ENCODE measurements at regions not wholly inside any gene's neighbourhood (a gene's known extent, or its start where the extent isn't known, plus 50 kb on each side); places are given as distances from the start of the nearest gene placed in this dataset.

DNA sequence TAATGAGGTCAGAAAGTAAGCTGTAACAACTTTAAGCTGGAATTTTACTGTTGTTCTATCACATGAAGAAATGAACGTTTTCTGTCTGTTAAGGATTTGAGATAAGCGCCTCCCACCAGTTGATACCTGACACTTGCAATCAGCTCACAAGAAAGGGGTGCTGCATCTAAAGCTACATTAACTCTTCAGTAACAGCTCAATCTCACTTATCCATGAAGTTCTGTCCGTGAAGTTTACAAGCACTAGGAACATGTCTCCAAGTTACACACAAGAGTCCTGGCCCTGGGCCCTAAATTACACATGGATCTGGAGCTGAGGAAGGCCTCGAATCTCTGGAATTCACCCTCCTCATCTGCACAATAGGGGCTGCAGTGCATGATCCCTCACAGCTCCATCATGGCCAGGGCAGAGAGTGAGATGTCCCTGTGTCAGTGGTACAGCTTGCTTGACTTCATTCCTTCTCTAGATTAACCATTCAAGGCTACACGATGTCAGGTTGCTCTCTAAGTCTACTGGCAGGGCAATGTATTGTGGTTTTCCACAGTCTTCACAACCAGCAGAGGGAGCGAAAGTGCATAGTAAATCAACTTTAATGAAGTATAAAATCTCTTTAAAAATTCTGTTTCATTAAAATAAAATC lies 182.4 kb upstream of the MCHR2 start:
- DNase-seq = no peak

- no peak for DNase-seq
Measured at GRCh38 chr6:100175814-100176310, 181.8 kb upstream of the MCHR2 start.

DNA sequence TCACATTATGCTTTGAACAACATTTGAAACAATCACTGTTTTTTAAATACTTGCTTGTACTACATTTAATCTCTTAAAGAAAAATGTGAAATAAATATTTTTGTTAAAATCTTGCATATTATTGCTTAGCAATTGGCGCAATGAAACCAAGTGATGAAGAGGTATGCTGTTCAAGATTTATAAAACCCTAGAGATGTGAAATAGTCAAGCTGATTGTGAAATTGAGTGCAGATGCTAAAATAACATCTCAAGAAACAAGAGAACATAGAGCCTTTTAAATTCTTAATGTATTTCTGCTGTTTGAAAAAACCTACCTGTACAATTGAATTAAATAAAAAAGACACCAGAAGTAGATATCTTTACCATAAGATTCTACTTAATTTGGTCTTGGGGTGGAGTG lies 179.2 kb upstream of the MCHR2 start:
- DNase-seq = no peak

DNA sequence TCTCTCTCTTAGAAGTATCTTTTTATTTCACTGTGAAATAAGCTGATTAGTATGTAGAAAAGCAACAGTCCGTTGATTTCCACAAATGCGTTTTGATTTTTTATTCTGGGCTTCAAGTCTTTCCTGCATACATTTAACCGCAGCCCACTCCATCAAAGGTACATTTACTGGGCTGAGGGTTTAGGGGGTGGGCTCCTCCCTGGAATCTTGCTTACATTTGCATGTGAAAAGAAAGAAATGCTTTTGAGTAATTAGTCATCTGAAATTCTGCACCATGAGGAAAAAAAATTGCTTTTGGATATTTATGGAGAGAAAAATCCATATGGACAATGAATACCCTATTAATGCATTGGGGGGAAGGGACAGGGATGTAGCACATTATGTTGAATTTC lies 178.3 kb upstream of the MCHR2 start:
- no peak for DNase-seq

- no peak for DNase-seq
Measured at GRCh38 chr6:100171533-100172321, 177.7 kb upstream of the MCHR2 start.

DNA sequence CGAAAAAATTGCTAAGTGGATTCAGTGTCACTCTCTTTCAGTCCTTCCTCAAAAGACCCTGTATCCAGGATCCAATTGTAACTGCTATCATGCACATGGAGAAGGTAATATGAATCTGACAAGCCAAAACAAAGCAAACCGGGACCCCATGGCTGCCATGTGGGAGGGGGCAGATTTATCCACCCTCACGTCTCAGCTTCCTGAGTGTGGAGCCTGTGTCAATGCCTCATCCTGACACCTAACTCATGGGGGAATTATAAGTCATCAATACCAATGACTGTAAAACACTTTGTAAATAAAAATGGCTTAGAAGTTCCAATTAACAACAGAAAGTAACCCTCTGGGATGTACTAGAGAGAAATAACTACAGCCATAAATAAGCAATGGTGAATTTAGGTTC lies 174.1 kb upstream of the MCHR2 start:
- no peak for DNase-seq

- no peak for DNase-seq
Measured at GRCh38 chr6:100167585-100167984, 173.6 kb upstream of the MCHR2 start.

- no peak for DNase-seq
Measured at GRCh38 chr6:100166956-100167355, 172.9 kb upstream of the MCHR2 start.

DNA sequence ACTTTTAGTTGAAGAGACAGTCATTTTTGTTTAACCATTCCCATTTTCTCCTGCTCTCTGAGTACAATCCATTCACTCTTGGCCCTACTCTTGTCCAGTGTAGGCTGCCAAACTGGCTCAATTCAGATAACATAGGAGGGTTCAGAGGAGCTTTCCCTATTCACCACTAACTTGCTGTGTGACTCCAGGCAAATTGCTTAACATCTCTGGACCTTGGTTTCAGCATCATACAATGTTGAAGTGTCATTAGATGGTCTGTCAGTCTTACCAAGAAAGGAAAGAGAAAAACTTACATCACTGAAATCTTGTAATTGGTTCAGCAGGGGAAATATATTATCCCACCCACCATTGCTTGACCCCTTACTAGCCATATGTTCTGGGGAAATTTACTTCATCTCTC lies 171.4 kb upstream of the MCHR2 start:
- no peak for DNase-seq

GRCh38 chr6:100163035-100163434 lies 169.0 kb upstream of the MCHR2 start:
- DNase-seq = no peak

DNA sequence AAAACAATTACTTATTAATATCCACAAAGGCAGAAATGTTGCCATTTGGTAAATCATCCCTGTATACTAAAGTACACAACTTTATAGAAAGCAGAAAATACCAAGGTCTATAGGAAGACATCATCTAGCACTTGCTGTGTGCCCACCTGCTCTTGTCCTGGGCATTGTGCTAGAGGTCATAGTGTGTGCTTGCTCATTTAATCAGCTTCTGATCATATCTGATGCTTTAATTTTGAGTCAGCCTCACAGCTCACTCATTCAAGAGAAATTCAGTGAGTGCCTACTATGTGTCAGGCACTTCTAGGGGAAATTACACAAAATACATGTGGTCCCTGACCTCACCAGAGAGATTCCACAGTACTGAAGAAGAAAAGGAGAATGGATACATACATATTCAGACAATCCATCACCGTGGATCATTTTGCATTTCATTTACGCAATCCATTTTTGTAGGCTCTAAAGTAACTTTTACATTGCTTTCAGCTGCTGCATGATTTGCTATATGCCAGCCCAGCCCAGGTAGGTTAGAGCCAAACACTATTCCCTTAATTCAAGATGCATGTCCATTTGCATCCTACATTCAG lies 167.9 kb upstream of the MCHR2 start:
- no peak for DNase-seq

- no peak for DNase-seq
Measured at GRCh38 chr6:100160930-100161329, 166.9 kb upstream of the MCHR2 start.

DNA sequence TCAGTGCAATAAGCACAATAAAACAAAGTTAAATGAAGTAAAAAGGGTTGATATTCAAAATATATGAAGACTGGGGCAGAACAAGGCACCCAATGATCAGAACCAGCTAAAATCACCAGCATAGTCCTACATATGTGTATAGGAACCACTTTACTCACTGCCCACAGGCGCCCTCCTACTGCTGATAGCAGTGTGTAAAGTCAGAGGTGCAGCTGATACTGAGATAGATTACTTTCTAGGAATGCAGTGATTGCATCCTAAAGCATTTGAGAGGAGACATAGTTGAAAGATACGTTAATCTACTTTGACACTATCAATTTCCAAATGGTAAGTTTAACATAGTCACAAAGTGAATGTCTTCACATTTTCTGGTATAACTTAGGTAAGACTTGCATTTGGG lies 161.1 kb upstream of the MCHR2 start:
- no peak for DNase-seq

DNA sequence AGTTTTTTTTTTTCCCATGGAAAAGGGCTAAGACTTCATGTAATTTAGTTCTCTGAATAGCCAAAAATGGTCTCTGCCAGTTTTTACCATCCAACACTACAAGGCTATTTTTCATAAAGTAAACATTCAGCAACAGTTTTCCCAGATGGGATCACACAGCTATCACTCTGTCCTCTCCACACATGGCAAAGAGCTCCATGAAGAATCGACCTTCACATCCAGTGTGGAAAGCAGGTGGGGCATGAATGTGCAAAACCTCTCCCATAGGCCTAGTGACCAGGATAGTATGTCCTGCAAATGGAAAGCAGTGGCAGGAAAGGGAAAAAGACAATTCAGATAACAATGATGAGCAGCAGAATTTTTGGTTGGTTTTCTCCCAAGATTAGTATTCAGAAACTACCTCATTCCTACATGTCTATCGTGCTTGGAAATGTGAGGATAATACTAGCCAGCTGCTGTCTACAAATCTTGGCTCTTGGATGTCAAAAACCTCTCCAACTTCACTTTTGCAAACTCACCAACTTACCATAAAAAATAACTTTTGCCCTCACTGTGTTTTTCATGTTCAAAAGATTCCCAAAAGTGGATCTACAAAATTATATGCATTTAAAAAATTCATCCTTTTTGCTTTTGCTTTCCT lies 159.7 kb upstream of the MCHR2 start:
- no peak for DNase-seq

- no peak for DNase-seq
Measured at GRCh38 chr6:100152201-100152600, 158.2 kb upstream of the MCHR2 start.

GRCh38 chr6:100144991-100145390 lies 151.0 kb upstream of the MCHR2 start:
- no peak for DNase-seq

GRCh38 chr6:100138346-100139022 lies 144.5 kb upstream of the MCHR2 start:
- no peak for DNase-seq

GRCh38 chr6:100137759-100138158 lies 143.7 kb upstream of the MCHR2 start:
- DNase-seq = no peak

DNA sequence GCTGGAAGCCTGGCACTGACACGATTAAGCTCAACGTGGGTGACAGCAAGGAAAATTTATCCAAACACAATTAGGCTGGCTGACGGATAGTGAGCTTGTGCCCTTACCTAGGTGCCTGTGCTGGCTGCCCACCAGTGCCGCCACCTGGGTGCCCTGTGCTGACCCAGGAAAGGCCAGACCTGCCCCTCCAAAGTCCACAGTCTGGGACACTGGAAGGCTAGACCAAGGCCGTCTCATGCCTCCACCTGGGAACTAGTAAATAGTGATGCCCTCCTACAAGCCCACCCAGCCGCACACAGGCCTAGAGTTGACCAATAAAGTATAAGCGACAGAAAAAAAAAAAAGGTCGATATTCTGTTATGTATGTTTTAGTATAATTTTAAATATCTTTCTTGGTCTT lies 142.6 kb upstream of the MCHR2 start:
- no peak for DNase-seq

- no peak for DNase-seq
Measured at GRCh38 chr6:100135977-100136376, 142.0 kb upstream of the MCHR2 start.

DNA sequence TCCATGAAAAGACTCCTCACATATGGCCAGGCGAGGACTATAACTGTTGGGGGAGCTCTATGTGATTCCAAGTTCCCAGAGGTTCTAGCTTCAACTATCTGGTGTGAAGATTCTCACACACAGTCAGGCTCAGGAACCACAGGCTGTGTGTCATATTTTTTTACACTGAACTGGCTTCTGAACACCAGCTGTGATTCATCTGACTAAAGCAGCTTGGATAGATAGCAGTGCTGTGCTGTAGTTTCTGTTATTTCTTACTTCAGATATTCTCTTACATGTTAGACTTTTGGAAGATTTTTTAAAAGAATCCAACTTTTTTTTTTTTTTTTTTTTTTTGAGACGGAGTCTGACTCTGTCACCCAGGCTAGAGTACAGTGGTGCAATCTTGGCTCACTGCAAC lies 140.7 kb upstream of the MCHR2 start:
- DNase-seq = no peak

DNA sequence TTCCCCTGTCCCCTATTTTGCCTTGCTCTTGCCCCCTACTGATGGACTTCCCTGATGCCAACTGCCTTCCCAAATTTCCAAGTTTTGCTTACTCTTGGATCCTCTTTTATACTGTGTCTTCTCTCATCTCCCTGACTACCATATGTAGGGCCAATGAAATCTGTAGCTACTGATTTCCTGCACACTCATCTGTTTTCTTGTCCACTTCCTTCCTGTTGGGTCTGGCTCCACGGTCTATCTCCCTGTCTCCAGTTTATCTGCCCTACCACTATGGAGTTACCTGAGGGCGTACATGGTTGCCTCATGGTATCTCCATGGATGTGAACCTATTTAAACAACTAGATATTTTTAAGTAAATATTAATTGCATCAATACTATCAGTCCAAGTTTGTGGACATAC lies 140.3 kb upstream of the MCHR2 start:
- DNase-seq = no peak

DNA sequence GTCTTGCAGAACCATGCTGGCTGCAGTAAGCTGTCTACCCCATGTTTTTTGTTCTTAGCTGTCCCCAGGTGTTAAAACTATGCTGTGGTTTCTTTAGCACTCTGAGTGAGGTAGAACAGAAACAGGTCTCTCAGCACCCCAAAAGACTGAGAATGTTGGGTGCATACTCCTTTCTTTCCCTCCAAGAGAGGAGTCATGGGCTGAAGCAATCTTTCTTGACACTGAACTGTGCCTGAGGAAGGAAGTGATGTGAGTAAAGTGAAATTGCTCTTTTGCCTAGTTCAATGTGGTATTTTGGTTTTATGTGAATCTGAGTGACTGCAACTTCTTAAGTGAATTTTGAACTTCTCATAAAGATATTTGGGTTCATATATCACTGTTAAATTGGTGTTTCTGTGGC lies 138.0 kb upstream of the MCHR2 start:
- no peak for DNase-seq

Data from CD4-positive, alpha-beta T cell treated with Interleukin-15 for 1 hour (primary cell).